ENCODE measurements at regions not wholly inside any gene's neighbourhood (a gene's known extent, or its start where the extent isn't known, plus 50 kb on each side); places are given as distances from the start of the nearest gene placed in this dataset.

GRCh38 chr15:94927003-94927402 is 695.6 kb downstream of the MCTP2 start:
- H3K27ac Mint-ChIP-seq = no peak overlapping the region
- H3K36me3 Mint-ChIP-seq (ENCODE audit: low read depth) = no peaks in the 10 kb centered on the region
- H3K27me3 Mint-ChIP-seq (ENCODE audit: low read depth) = no peaks in the 10 kb centered on the region
- H3K4me3 Mint-ChIP-seq = no peak overlapping the region
- H3K9me3 Mint-ChIP-seq = no peaks in the 10 kb centered on the region
- no peaks in the 10 kb centered on the region for H3K4me1 Mint-ChIP-seq (ENCODE audit: low read depth)

GRCh38 chr15:94929282-94929681 is 697.9 kb downstream of the MCTP2 start:
- no peaks in the 10 kb centered on the region for H3K36me3 Mint-ChIP-seq (ENCODE audit: low read depth)
- no peaks in the 10 kb centered on the region for H3K27me3 Mint-ChIP-seq (ENCODE audit: low read depth)
- H3K27ac Mint-ChIP-seq = no peak overlapping the region
- H3K4me3 Mint-ChIP-seq = no peak overlapping the region
- no peaks in the 10 kb centered on the region for H3K4me1 Mint-ChIP-seq (ENCODE audit: low read depth)
- H3K9me3 Mint-ChIP-seq = peaks cover 4% of the 10 kb centered on the region

GRCh38 chr15:94930441-94930840 is 699.1 kb downstream of the MCTP2 start:
- peaks cover 8% of the 10 kb centered on the region for H3K9me3 Mint-ChIP-seq
- H3K4me3 Mint-ChIP-seq = no peak overlapping the region
- H3K27ac Mint-ChIP-seq = no peak overlapping the region

GRCh38 chr15:94930960-94931359 is 699.6 kb downstream of the MCTP2 start:
- Mint-ChIP-seq H3K27me3 (ENCODE audit: low read depth) (no peaks in the 10 kb centered on the region), H3K27ac (no peak overlapping the region), H3K4me1 (ENCODE audit: low read depth) (no peaks in the 10 kb centered on the region), H3K4me3 (no peak overlapping the region), H3K36me3 (ENCODE audit: low read depth) (no peaks in the 10 kb centered on the region), H3K9me3 (peaks cover 8% of the 10 kb centered on the region)

More at GRCh38 chr15:94930441-94930840, 699.1 kb downstream of the MCTP2 start:
- Mint-ChIP-seq H3K36me3 (ENCODE audit: low read depth) (no peaks in the 10 kb centered on the region), H3K4me1 (ENCODE audit: low read depth) (no peaks in the 10 kb centered on the region), H3K27me3 (ENCODE audit: low read depth) (no peaks in the 10 kb centered on the region)

- Mint-ChIP-seq H3K36me3 (ENCODE audit: low read depth) (no peaks in the 10 kb centered on the region), H3K27ac (no peak overlapping the region), H3K4me1 (ENCODE audit: low read depth) (no peaks in the 10 kb centered on the region), H3K4me3 (no peak overlapping the region), H3K27me3 (ENCODE audit: low read depth) (no peaks in the 10 kb centered on the region), H3K9me3 (peaks cover 8% of the 10 kb centered on the region)
Observed at GRCh38 chr15:94934440-94934839, 703.1 kb downstream of the MCTP2 start.

- no peaks in the 10 kb centered on the region for H3K4me1 Mint-ChIP-seq (ENCODE audit: low read depth)
- H3K27ac Mint-ChIP-seq = no peak overlapping the region
- no peaks in the 10 kb centered on the region for H3K27me3 Mint-ChIP-seq (ENCODE audit: low read depth)
- H3K36me3 Mint-ChIP-seq (ENCODE audit: low read depth) = no peaks in the 10 kb centered on the region
- H3K4me3 Mint-ChIP-seq = no peak overlapping the region
- peaks cover 8% of the 10 kb centered on the region for H3K9me3 Mint-ChIP-seq
Observed at GRCh38 chr15:94937242-94937641, 705.9 kb downstream of the MCTP2 start.

GRCh38 chr15:94943888-94944287 is 712.5 kb downstream of the MCTP2 start:
- Mint-ChIP-seq H3K27me3 (ENCODE audit: low read depth) (no peaks in the 10 kb centered on the region), H3K27ac (no peak overlapping the region), H3K36me3 (ENCODE audit: low read depth) (no peaks in the 10 kb centered on the region), H3K9me3 (no peaks in the 10 kb centered on the region), H3K4me3 (no peak overlapping the region), H3K4me1 (ENCODE audit: low read depth) (no peaks in the 10 kb centered on the region)

- H3K4me1 Mint-ChIP-seq (ENCODE audit: low read depth) = no peaks in the 10 kb centered on the region
- no peaks in the 10 kb centered on the region for H3K27me3 Mint-ChIP-seq (ENCODE audit: low read depth)
- no peak overlapping the region for H3K4me3 Mint-ChIP-seq
- H3K27ac Mint-ChIP-seq = no peak overlapping the region
- no peaks in the 10 kb centered on the region for H3K36me3 Mint-ChIP-seq (ENCODE audit: low read depth)
- H3K9me3 Mint-ChIP-seq = peaks cover 3% of the 10 kb centered on the region
Observed at GRCh38 chr15:94951538-94951937, 720.2 kb downstream of the MCTP2 start.

- peaks cover 5% of the 10 kb centered on the region for H3K9me3 Mint-ChIP-seq
- H3K4me1 Mint-ChIP-seq (ENCODE audit: low read depth) = no peaks in the 10 kb centered on the region
- H3K4me3 Mint-ChIP-seq = no peak overlapping the region
- H3K27ac Mint-ChIP-seq = no peak overlapping the region
- H3K36me3 Mint-ChIP-seq (ENCODE audit: low read depth) = no peaks in the 10 kb centered on the region
- no peaks in the 10 kb centered on the region for H3K27me3 Mint-ChIP-seq (ENCODE audit: low read depth)
Observed at GRCh38 chr15:94963953-94964352, 732.6 kb downstream of the MCTP2 start.

GRCh38 chr15:94965593-94965992 is 734.2 kb downstream of the MCTP2 start:
- no peak overlapping the region for H3K27ac Mint-ChIP-seq
- H3K4me3 Mint-ChIP-seq = no peak overlapping the region

GRCh38 chr15:94968133-94968532 is 736.8 kb downstream of the MCTP2 start:
- Mint-ChIP-seq H3K4me1 (ENCODE audit: low read depth) (no peaks in the 10 kb centered on the region), H3K36me3 (ENCODE audit: low read depth) (no peaks in the 10 kb centered on the region), H3K27me3 (ENCODE audit: low read depth) (no peaks in the 10 kb centered on the region), H3K9me3 (peaks cover 3% of the 10 kb centered on the region), H3K4me3 (no peak overlapping the region), H3K27ac (no peak overlapping the region)

More at GRCh38 chr15:94965593-94965992, 734.2 kb downstream of the MCTP2 start:
- Mint-ChIP-seq H3K4me1 (ENCODE audit: low read depth) (no peaks in the 10 kb centered on the region), H3K9me3 (peaks cover 3% of the 10 kb centered on the region), H3K27me3 (ENCODE audit: low read depth) (no peaks in the 10 kb centered on the region), H3K36me3 (ENCODE audit: low read depth) (no peaks in the 10 kb centered on the region)

- no peaks in the 10 kb centered on the region for H3K4me1 Mint-ChIP-seq (ENCODE audit: low read depth)
- H3K36me3 Mint-ChIP-seq (ENCODE audit: low read depth) = no peaks in the 10 kb centered on the region
- no peak overlapping the region for H3K27ac Mint-ChIP-seq
- no peaks in the 10 kb centered on the region for H3K27me3 Mint-ChIP-seq (ENCODE audit: low read depth)
- no peak overlapping the region for H3K4me3 Mint-ChIP-seq
- no peaks in the 10 kb centered on the region for H3K9me3 Mint-ChIP-seq
Observed at GRCh38 chr15:94970096-94970495, 738.7 kb downstream of the MCTP2 start.

GRCh38 chr15:94970802-94971201 is 739.4 kb downstream of the MCTP2 start:
- no peaks in the 10 kb centered on the region for H3K4me1 Mint-ChIP-seq (ENCODE audit: low read depth)
- no peaks in the 10 kb centered on the region for H3K36me3 Mint-ChIP-seq (ENCODE audit: low read depth)
- no peaks in the 10 kb centered on the region for H3K27me3 Mint-ChIP-seq (ENCODE audit: low read depth)
- no peak overlapping the region for H3K4me3 Mint-ChIP-seq
- H3K27ac Mint-ChIP-seq = no peak overlapping the region
- H3K9me3 Mint-ChIP-seq = no peaks in the 10 kb centered on the region

- H3K9me3 Mint-ChIP-seq = no peaks in the 10 kb centered on the region
- H3K36me3 Mint-ChIP-seq (ENCODE audit: low read depth) = no peaks in the 10 kb centered on the region
- no peaks in the 10 kb centered on the region for H3K27me3 Mint-ChIP-seq (ENCODE audit: low read depth)
- H3K4me3 Mint-ChIP-seq = no peak overlapping the region
- no peaks in the 10 kb centered on the region for H3K4me1 Mint-ChIP-seq (ENCODE audit: low read depth)
- H3K27ac Mint-ChIP-seq = no peak overlapping the region
Observed at GRCh38 chr15:94972314-94972713, 741.0 kb downstream of the MCTP2 start.

GRCh38 chr15:94987085-94987484 is 755.7 kb downstream of the MCTP2 start:
- Mint-ChIP-seq H3K27ac (no peak overlapping the region), H3K36me3 (ENCODE audit: low read depth) (no peaks in the 10 kb centered on the region), H3K4me3 (no peak overlapping the region), H3K9me3 (peaks cover 4% of the 10 kb centered on the region), H3K4me1 (ENCODE audit: low read depth) (no peaks in the 10 kb centered on the region), H3K27me3 (ENCODE audit: low read depth) (no peaks in the 10 kb centered on the region)

GRCh38 chr15:94991718-94992117 is 760.4 kb downstream of the MCTP2 start:
- no peaks in the 10 kb centered on the region for H3K27me3 Mint-ChIP-seq (ENCODE audit: low read depth)
- H3K4me3 Mint-ChIP-seq = no peak overlapping the region
- no peak overlapping the region for H3K27ac Mint-ChIP-seq
- no peaks in the 10 kb centered on the region for H3K36me3 Mint-ChIP-seq (ENCODE audit: low read depth)
- peaks cover 4% of the 10 kb centered on the region for H3K9me3 Mint-ChIP-seq
- no peaks in the 10 kb centered on the region for H3K4me1 Mint-ChIP-seq (ENCODE audit: low read depth)
